HCT116 (cell line): ENCODE measurements at regions not wholly inside any gene's neighbourhood (a gene's known extent, or its start where the extent isn't known, plus 50 kb on each side); places are given as distances from the start of the nearest gene placed in this dataset.

Source experiments
- ATAC-seq: fragments of 200-7000 bp; cut with Tn5 transposase; 2 replicates; pipeline ENCODE4 v1.9.1; 2020; ENCODE audit warnings: mild to moderate bottlenecking, moderate library complexity
- BruUV-seq: library from RNA; stranded (reverse); fragments of 400-500 nt; replicated peaks from 2 replicates; lab custom pipeline; 2021; lab: Mats Ljungman, UMichigan
- CTCF ChIA-PET: fragments of 300-600 bp; sonication (Branson Sonifier 250); formaldehyde crosslinking; loops from one replicate; lab custom pipeline; 2021; ENCODE audit warnings: antibody characterized with exemption; lab: Charles Lee
- POLR2A ChIA-PET: fragments of 300-600, 350-600 bp; sonication (Branson Sonifier 250); formaldehyde crosslinking; loops from one replicate; lab custom pipeline; 2021; ENCODE audit warnings: antibody characterized with exemption; lab: Charles Lee
- RAD21 ChIA-PET, 2 experiments: fragments of 300-600 bp; sonication (Branson Sonifier 250); formaldehyde crosslinking; loops; one replicate each; lab custom pipeline; 2023; ENCODE audit warnings: low total read pairs in 2 of 2; ENCODE audit not compliant: uncharacterized antibody in 2 of 2, unreplicated experiment in 2 of 2, low non-redundant PET in 1 of 2; lab: Charles Lee
- DNase-seq: peaks from one replicate; pipeline ENCODE4 v3.0.0-alpha.2; 2010; ENCODE audit warnings: low read depth, low spot score
- H2AFZ ChIP-seq: fragments of 200-600 bp; shearing (Covaris generic), sonication (generic); 2 replicates; pipeline ENCODE4 v1.6.1; 2017; ENCODE audit warnings: low read depth, mixed run types, mixed read lengths, antibody characterized with exemption, low read length; ENCODE audit not compliant: poor library complexity, severe bottlenecking
- H3K27ac ChIP-seq: 2 replicates; pipeline ENCODE4 v1.5.1; 2012; ENCODE audit warnings: low read depth, low read length
- H3K27me3 ChIP-seq: fragments of 200-600 bp; sonication (generic); 2 replicates; pipeline ENCODE4 v1.6.1; 2016; ENCODE audit warnings: mixed run types, low read length, mixed read lengths; ENCODE audit not compliant: insufficient read depth
- H3K36me3 ChIP-seq, 2 experiments: fragments of 200-500 bp in 1 of 2; fragments of 200-600 bp in 1 of 2; sonication (Bioruptor generic) in 1 of 2; sonication (generic) in 1 of 2; 2 replicates each; pipeline versions ENCODE4 v1.5.1 to v1.6.1; 2014 to 2016; ENCODE audit warnings: low read length in 2 of 2, inconsistent platforms in 1 of 2, mixed read lengths in 1 of 2, mixed run types in 1 of 2; ENCODE audit not compliant: insufficient read depth in 2 of 2, control insufficient read depth in 1 of 2
- H3K4me1 ChIP-seq, 2 experiments: fragments of 200-600 bp in 1 of 2; sonication (generic) in 1 of 2; 2 replicates each; pipeline versions ENCODE4 v1.5.1 to v1.6.1; 2012 to 2017; ENCODE audit warnings: low read length in 2 of 2, inconsistent platforms in 1 of 2, mild to moderate bottlenecking in 1 of 2, mixed read lengths in 1 of 2, mixed run types in 1 of 2, moderate library complexity in 1 of 2; ENCODE audit not compliant: insufficient read depth in 2 of 2, control insufficient read depth in 1 of 2
- H3K4me2 ChIP-seq: fragments of 200-600 bp; sonication (generic); 2 replicates; pipeline ENCODE4 v1.6.1; 2017; ENCODE audit warnings: mixed run types, low read length, mixed read lengths
- H3K4me3 ChIP-seq, 2 experiments: fragments of 200-600 bp in 1 of 2; sonication (generic) in 1 of 2; replicated peaks in 1 of 2; 2 replicates each; pipeline ENCODE4 v1.5.1; 2011 to 2016; ENCODE audit warnings: low read length in 2 of 2, control low read depth in 1 of 2, low read depth in 1 of 2, mild to moderate bottlenecking in 1 of 2, mixed read lengths in 1 of 2, mixed run types in 1 of 2
- H3K79me2 ChIP-seq: fragments of 200-600 bp; sonication (generic); 2 replicates; pipeline ENCODE4 v1.6.1; 2017; ENCODE audit warnings: mild to moderate bottlenecking, mixed run types, low read length, moderate library complexity, mixed read lengths; ENCODE audit not compliant: insufficient read depth
- H3K9ac ChIP-seq: fragments of 200-600 bp; sonication (generic); 2 replicates; pipeline ENCODE4 v1.6.1; 2016; ENCODE audit warnings: low read length, mixed read lengths
- H3K9me2 ChIP-seq: fragments of 200-600 bp; sonication (generic), shearing (Covaris generic); 2 replicates; pipeline ENCODE4 v1.6.1; 2017; ENCODE audit warnings: mixed run types, mild to moderate bottlenecking, moderate library complexity; ENCODE audit not compliant: insufficient read depth
- H3K9me3 ChIP-seq, 2 experiments: fragments of 200-500 bp in 1 of 2; fragments of 200-600 bp in 1 of 2; sonication (Bioruptor generic) in 1 of 2; sonication (generic) in 1 of 2; 2 replicates each; pipeline ENCODE4 v1.6.1; 2014 to 2017; ENCODE audit warnings: low read length in 2 of 2, mixed read lengths in 2 of 2, inconsistent platforms in 1 of 2, low read depth in 1 of 2, mild to moderate bottlenecking in 1 of 2, mixed run types in 1 of 2, moderate library complexity in 1 of 2; ENCODE audit not compliant: control insufficient read depth in 1 of 2, insufficient read depth in 1 of 2
- H4K20me1 ChIP-seq: fragments of 200-600 bp; sonication (generic), shearing (Covaris generic); 2 replicates; pipeline ENCODE4 v1.6.1; 2017; ENCODE audit warnings: mixed run types, mild to moderate bottlenecking, moderate library complexity; ENCODE audit not compliant: insufficient read depth
- ATF3 ChIP-seq: IDR thresholded peaks from 2 replicates; pipeline ENCODE4 v1.6.1; 2012
- CBX3 ChIP-seq: IDR thresholded peaks from 2 replicates; pipeline ENCODE4 v1.6.1; 2012; ENCODE audit warnings: low read depth
- CEBPB ChIP-seq: IDR thresholded peaks from 2 replicates; pipeline ENCODE4 v1.6.1; 2012; ENCODE audit warnings: low read depth
- EZH2 ChIP-seq: fragments of 200-600 bp; sonication (generic); IDR thresholded peaks from 2 replicates; pipeline ENCODE4 v1.6.1; 2017; ENCODE audit warnings: antibody characterized with exemption, mixed run types
- MAX ChIP-seq: IDR thresholded peaks from 2 replicates; pipeline ENCODE4 v1.6.1; 2012
- POLR2A ChIP-seq: IDR thresholded peaks from 2 replicates; pipeline ENCODE4 v1.7.0; 2011; ENCODE audit warnings: borderline replicate concordance; ENCODE audit not compliant: insufficient read depth, insufficient read length; ENCODE audit errors: extremely low read depth
- POLR2AphosphoS5 ChIP-seq: IDR thresholded peaks from 2 replicates; pipeline ENCODE4 v1.6.1; 2011; ENCODE audit warnings: mild to moderate bottlenecking, low read depth, low read length, moderate library complexity
- RAD21 ChIP-seq: IDR thresholded peaks from 2 replicates; pipeline ENCODE4 v1.6.1; 2012; ENCODE audit warnings: low read depth, mild to moderate bottlenecking
- SIN3A ChIP-seq: IDR thresholded peaks from 2 replicates; pipeline ENCODE4 v1.6.1; 2012; ENCODE audit warnings: low read depth
- SRF ChIP-seq: IDR thresholded peaks from 2 replicates; pipeline ENCODE4 v1.6.1; 2012; ENCODE audit warnings: low read depth
- TCF7L2 ChIP-seq: IDR thresholded peaks from 2 replicates; pipeline ENCODE4 v1.7.0; 2011; ENCODE audit warnings: borderline replicate concordance, inconsistent platforms; ENCODE audit not compliant: insufficient read depth, insufficient read length; ENCODE audit errors: extremely low read depth
- YY1 ChIP-seq: IDR thresholded peaks from 2 replicates; pipeline ENCODE4 v1.6.1; 2011; ENCODE audit warnings: low read length, low read depth, moderate library complexity, mild to moderate bottlenecking; ENCODE audit not compliant: insufficient replicate concordance; ENCODE audit errors: extremely low read depth
- ZFX ChIP-seq: fragments of 450-650 bp; IDR thresholded peaks from 2 replicates; pipeline ENCODE4 v1.6.1; 2017
- ZNF274 ChIP-seq: fragments of 200-500 bp; sonication (Bioruptor generic); IDR thresholded peaks from 2 replicates; pipeline ENCODE4 v1.6.1; 2014; ENCODE audit warnings: mild to moderate bottlenecking, low read depth, low read length, inconsistent platforms
- intact Hi-C: fragments of 100-400 bp; cut with micrococcal nuclease; formaldehyde crosslinking; loops from 2 replicates; pipeline ENCODE4 v1.10.0; 2022
- TF ChIP-seq, protein P1 (sequence below), 3 experiments: fragments of 200-600 bp in 1 of 3; sonication (generic) in 1 of 3; IDR thresholded peaks in 2 of 3; conservative IDR thresholded peaks in 1 of 3; 2 replicates each; pipeline ENCODE4 v1.5.1; 2012 to 2017; ENCODE audit warnings: low read depth in 2 of 3, low read length in 2 of 3, antibody characterized with exemption in 1 of 3, borderline replicate concordance in 1 of 3, control low read depth in 1 of 3, mild to moderate bottlenecking in 1 of 3, mixed read lengths in 1 of 3, mixed run types in 1 of 3, moderate library complexity in 1 of 3; ENCODE audit not compliant: insufficient read depth in 1 of 3

DNA sequence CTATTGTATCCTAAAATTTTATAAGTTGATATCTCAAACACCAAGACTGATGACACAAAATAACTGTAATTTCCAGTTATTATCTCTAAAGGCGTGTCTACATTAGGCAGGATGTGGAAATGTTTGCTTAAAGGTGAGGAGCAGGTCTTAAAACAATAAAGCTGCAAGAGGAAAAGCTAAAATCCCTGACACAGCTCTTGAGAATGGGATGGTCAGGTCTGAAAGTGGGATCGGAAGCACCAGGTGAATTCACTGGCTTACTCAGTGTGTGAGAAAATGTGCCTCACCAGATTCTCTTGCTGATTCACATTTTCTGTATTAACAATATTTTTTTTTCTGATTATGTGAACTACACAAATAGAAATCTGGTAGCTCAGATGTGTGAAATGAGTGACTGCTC is 421.9 kb upstream of the ADAMTS5 start:
- Histone ChIP-seq H3K9me3 (peaks cover 13 to 19% of the 10 kb centered on the region in 2 experiments; a peak in 3 of 4 replicates), H3K9me2 (no peaks in the 10 kb centered on the region), H2AFZ (no peak overlapping the region), H3K4me2 (no peak overlapping the region), H3K36me3 (no peaks in the 10 kb centered on the region; a peak in 1 of 4 replicates), H4K20me1 (no peaks in the 10 kb centered on the region), H3K9ac (no peak overlapping the region), H3K27me3 (no peaks in the 10 kb centered on the region), H3K4me1 (no peaks in the 10 kb centered on the region), H3K27ac (no peak overlapping the region), H3K79me2 (no peaks in the 10 kb centered on the region), H3K4me3 (no peak overlapping the region)
- intact Hi-C loops, result no loop called here
- DNase-seq (no peak), ATAC-seq (no peak)
- no TSS peak for BruUV-seq
- POLR2A ChIA-PET, result no interaction called here
- TF ChIP-seq, protein P1, sequence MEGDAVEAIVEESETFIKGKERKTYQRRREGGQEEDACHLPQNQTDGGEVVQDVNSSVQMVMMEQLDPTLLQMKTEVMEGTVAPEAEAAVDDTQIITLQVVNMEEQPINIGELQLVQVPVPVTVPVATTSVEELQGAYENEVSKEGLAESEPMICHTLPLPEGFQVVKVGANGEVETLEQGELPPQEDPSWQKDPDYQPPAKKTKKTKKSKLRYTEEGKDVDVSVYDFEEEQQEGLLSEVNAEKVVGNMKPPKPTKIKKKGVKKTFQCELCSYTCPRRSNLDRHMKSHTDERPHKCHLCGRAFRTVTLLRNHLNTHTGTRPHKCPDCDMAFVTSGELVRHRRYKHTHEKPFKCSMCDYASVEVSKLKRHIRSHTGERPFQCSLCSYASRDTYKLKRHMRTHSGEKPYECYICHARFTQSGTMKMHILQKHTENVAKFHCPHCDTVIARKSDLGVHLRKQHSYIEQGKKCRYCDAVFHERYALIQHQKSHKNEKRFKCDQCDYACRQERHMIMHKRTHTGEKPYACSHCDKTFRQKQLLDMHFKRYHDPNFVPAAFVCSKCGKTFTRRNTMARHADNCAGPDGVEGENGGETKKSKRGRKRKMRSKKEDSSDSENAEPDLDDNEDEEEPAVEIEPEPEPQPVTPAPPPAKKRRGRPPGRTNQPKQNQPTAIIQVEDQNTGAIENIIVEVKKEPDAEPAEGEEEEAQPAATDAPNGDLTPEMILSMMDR (IDR thresholded peaks at IDR 0.05 in 2 of 3, conservative IDR thresholded peaks at IDR 0.05 in 1 of 3; ENCODE audit: borderline replicate concordance in 1 of 3, insufficient read depth in 1 of 3, low read depth in 2 of 3, low read length in 2 of 3), result no peak
- no peak for TF ChIP-seq ZNF274
- no peak for TF ChIP-seq RAD21
- TF ChIP-seq YY1, result no peak
- no peak for TF ChIP-seq ATF3
- CTCF ChIA-PET, result no interaction called here
- RAD21 ChIA-PET, result no interaction called here

DNA sequence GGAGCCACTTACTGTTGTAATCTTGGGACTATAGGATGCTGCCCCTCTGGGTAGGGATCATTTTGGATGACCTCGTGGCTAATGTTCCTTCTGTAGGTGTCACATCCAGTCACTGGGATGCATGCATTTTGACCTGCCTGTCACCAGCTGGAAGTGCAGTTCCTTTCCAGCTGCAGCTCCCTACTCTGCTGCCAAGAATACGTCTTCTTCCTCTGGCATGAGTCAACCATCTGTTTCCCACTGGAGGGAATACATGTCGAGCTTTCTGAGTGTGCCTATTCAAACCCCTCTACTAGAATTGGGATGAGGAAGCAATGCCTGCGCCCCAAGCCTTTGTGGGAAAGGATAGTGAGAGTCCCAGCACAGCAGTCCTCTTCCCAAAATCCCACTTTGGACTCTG is 415.5 kb upstream of the ADAMTS5 start:
- no peak for ATAC-seq
- no peak for DNase-seq
- no peak overlapping the region for H3K27ac ChIP-seq
- no TSS peak for BruUV-seq
- no peaks in the 10 kb centered on the region for H3K9me2 ChIP-seq
- no peaks in the 10 kb centered on the region for H3K36me3 ChIP-seq
- no peaks in the 10 kb centered on the region for H3K79me2 ChIP-seq
- POLR2A ChIA-PET, result no interaction called here
- no peak overlapping the region for H2AFZ ChIP-seq
- no peak overlapping the region for H3K4me3 ChIP-seq
- no peaks in the 10 kb centered on the region for H3K27me3 ChIP-seq
- intact Hi-C loops, result no loop called here
- no peaks in the 10 kb centered on the region for H3K4me1 ChIP-seq
- H3K4me2 ChIP-seq, result no peak overlapping the region
- CTCF ChIA-PET, result no interaction called here
- TF ChIP-seq SRF, result no peak
- no peak for TF ChIP-seq CEBPB
- no peak for TF ChIP-seq ZNF274
- no peak for TF ChIP-seq EZH2
- TF ChIP-seq, protein P1 (IDR thresholded peaks at IDR 0.05 in 2 of 3, conservative IDR thresholded peaks at IDR 0.05 in 1 of 3; ENCODE audit: borderline replicate concordance in 1 of 3, insufficient read depth in 1 of 3, low read depth in 2 of 3, low read length in 2 of 3), result no peak
- TF ChIP-seq YY1, result no peak
- TF ChIP-seq SIN3A, result no peak
- no peak for TF ChIP-seq MAX
- TF ChIP-seq ATF3, result no peak
- no peak for TF ChIP-seq POLR2A
- no peak for TF ChIP-seq TCF7L2
- TF ChIP-seq ZFX, result no peak
- no peak for TF ChIP-seq CBX3
- TF ChIP-seq POLR2AphosphoS5, result no peak
- H3K9me3 ChIP-seq, result peaks cover 19 to 26% of the 10 kb centered on the region in 2 experiments; a peak in 3 of 4 replicates
- no peaks in the 10 kb centered on the region for H4K20me1 ChIP-seq
- H3K9ac ChIP-seq, result no peak overlapping the region
- RAD21 ChIA-PET, result no interaction called here
